K562 (cell line): ENCODE measurements at regions not wholly inside any gene's neighbourhood (a gene's known extent, or its start where the extent isn't known, plus 50 kb on each side); places are given as distances from the start of the nearest gene placed in this dataset.

Source experiments
- ATAC-seq: fragments of 200-7000 bp; cut with Tn5 transposase; 3 replicates; pipeline ENCODE4 v1.9.1; 2020; ENCODE audit warnings: moderate library complexity
- BruUV-seq: library from RNA; stranded (reverse); fragments of 400-500 nt; replicated peaks from 2 replicates; lab custom pipeline; 2021; lab: Mats Ljungman, UMichigan
- CTCF ChIA-PET: fragments of 300-600 bp; formaldehyde crosslinking; extraction: SDS; loops from one replicate; lab custom pipeline; 2021; ENCODE audit warnings: low intra/inter-chr PET ratio; lab: Yijun Ruan, JAX
- POLR2A ChIA-PET: fragments of 300-600, 350-650 bp; sonication (Branson Sonifier 250); formaldehyde crosslinking; extraction: SDS; loops from one replicate; lab custom pipeline; 2021; ENCODE audit warnings: antibody characterized with exemption, inconsistent platforms; lab: Yijun Ruan, JAX
- DNase-seq, 4 experiments: peaks; one replicate each; pipeline versions ENCODE4 v3.0.0 to v3.0.0-alpha.2; 2011 to 2018; ENCODE audit warnings: low spot score in 3 of 4, mixed read lengths in 3 of 4; ENCODE audit errors: extremely low read depth in 1 of 4
- FAIRE-seq: peaks from 2 replicates; lab custom pipeline; 2011; peaks lifted over from hg19 to GRCh38; lab: Jason Lieb, UNC
- H2AFZ ChIP-seq: 2 replicates; pipeline ENCODE4 v1.6.0; 2011; ENCODE audit warnings: low read depth, low read length, control low read depth, inconsistent platforms
- H3K27ac ChIP-seq: fragments of 200-600 bp; 3 replicates; pipeline ENCODE4 v1.8.0; 2011; ENCODE audit warnings: low read depth, mild to moderate bottlenecking, control low read depth, inconsistent platforms, low read length, moderate library complexity, mixed read lengths; ENCODE audit errors: extremely low read depth
- H3K27me3 ChIP-seq, 2 experiments: fragments of 300-600 bp in 1 of 2; 2 replicates in 1 of 2; 3 replicates in 1 of 2; pipeline versions ENCODE4 v1.6.0 to v1.8.0; 2011; ENCODE audit warnings: inconsistent platforms in 2 of 2, low read length in 2 of 2, mild to moderate bottlenecking in 1 of 2, mixed read lengths in 1 of 2, moderate library complexity in 1 of 2; ENCODE audit not compliant: control insufficient read depth in 2 of 2, insufficient read depth in 2 of 2
- H3K36me3 ChIP-seq: fragments of 300-600 bp; 3 replicates; pipeline ENCODE4 v1.8.0; 2011; ENCODE audit warnings: mild to moderate bottlenecking, low read length, inconsistent platforms; ENCODE audit not compliant: control insufficient read depth, insufficient read depth
- H3K4me1 ChIP-seq, 2 experiments: fragments of 200-600 bp in 1 of 2; replicated peaks in 1 of 2; 2 replicates in 1 of 2; 3 replicates in 1 of 2; pipeline versions ENCODE4 v1.5.1 to v1.8.0; 2011; ENCODE audit warnings: inconsistent platforms in 2 of 2, low read length in 2 of 2, mild to moderate bottlenecking in 1 of 2, mixed read lengths in 1 of 2, moderate library complexity in 1 of 2; ENCODE audit not compliant: control insufficient read depth in 2 of 2, insufficient read depth in 2 of 2
- H3K4me2 ChIP-seq: 2 replicates; pipeline ENCODE4 v1.6.1; 2011; ENCODE audit warnings: low read length, control low read depth, inconsistent platforms, mixed read lengths; ENCODE audit not compliant: insufficient read depth
- H3K4me3 ChIP-seq: fragments of 200-600 bp; sonication (generic), shearing (Covaris generic); 2 replicates; pipeline ENCODE4 v1.5.1; 2016; ENCODE audit warnings: control low read depth, inconsistent platforms
- H3K79me2 ChIP-seq: fragments of 200-600 bp; 3 replicates; pipeline ENCODE4 v1.8.0; 2011; ENCODE audit warnings: low read length, inconsistent platforms; ENCODE audit not compliant: control insufficient read depth, insufficient read depth
- H3K9ac ChIP-seq, 2 experiments: 2 replicates each; pipeline versions ENCODE4 v1.6.0 to v1.6.1; 2011; ENCODE audit warnings: low read depth in 2 of 2, low read length in 2 of 2, control low read depth in 1 of 2, inconsistent platforms in 1 of 2, mild to moderate bottlenecking in 1 of 2, mixed read lengths in 1 of 2; ENCODE audit not compliant: insufficient read depth in 1 of 2
- H3K9me1 ChIP-seq: one replicate; pipeline ENCODE4 v1.6.0; 2011; ENCODE audit warnings: inconsistent platforms, mild to moderate bottlenecking, low read length, moderate library complexity; ENCODE audit not compliant: control insufficient read depth, insufficient read depth
- H3K9me3 ChIP-seq: replicated peaks from 2 replicates; pipeline ENCODE4 v1.5.1; 2011; ENCODE audit warnings: low read depth, low read length, inconsistent platforms; ENCODE audit not compliant: control insufficient read depth, insufficient read depth
- H4K20me1 ChIP-seq: replicated peaks from 2 replicates; pipeline ENCODE4 v1.6.1; 2011; ENCODE audit warnings: low read length, inconsistent platforms, mixed read lengths; ENCODE audit not compliant: control insufficient read depth, insufficient read depth
- ARHGAP35 ChIP-seq: fragments of 450-650 bp; IDR thresholded peaks from 2 replicates; pipeline ENCODE4 v1.6.1; 2018; ENCODE audit not compliant: partially characterized antibody
- ASH1L ChIP-seq: fragments of 450-650 bp; IDR thresholded peaks from 2 replicates; pipeline ENCODE4 v1.6.1; 2018; ENCODE audit warnings: borderline replicate concordance, mild to moderate bottlenecking, low read depth; ENCODE audit not compliant: partially characterized antibody
- CEBPB ChIP-seq: fragments of 450-650 bp; IDR thresholded peaks from 2 replicates; pipeline ENCODE4 v1.6.1; 2016; ENCODE audit warnings: missing genetic modification characterization, missing compliant biosample characterization
- CREM ChIP-seq: IDR thresholded peaks from 2 replicates; pipeline ENCODE4 v1.6.1; 2014; ENCODE audit warnings: antibody characterized with exemption, low read depth
- CSDE1 ChIP-seq, 2 experiments: fragments of 450-650 bp; IDR thresholded peaks; 2 replicates each; pipeline ENCODE4 v1.6.1; 2016; ENCODE audit warnings: mild to moderate bottlenecking in 1 of 2
- FOXA1 ChIP-seq: fragments of 450-650 bp; IDR thresholded peaks from 2 replicates; pipeline ENCODE4 v1.6.1; 2016; ENCODE audit warnings: mild to moderate bottlenecking, borderline replicate concordance
- NEUROD1 ChIP-seq: fragments of 150-350 bp; IDR thresholded peaks from 2 replicates; pipeline ENCODE4 v1.6.1; 2014; ENCODE audit warnings: borderline replicate concordance, low read length, low read depth; ENCODE audit not compliant: partially characterized antibody
- RBM39 ChIP-seq: fragments of 200-400 bp; formaldehyde crosslinking; optimal IDR thresholded peaks from 2 replicates; pipeline ENCODE3; 2018; ENCODE audit warnings: low read depth, low read length
- SNIP1 ChIP-seq: fragments of 450-650 bp; IDR thresholded peaks from 2 replicates; pipeline ENCODE4 v1.7.1; 2017; ENCODE audit warnings: low read depth, mild to moderate bottlenecking
- ZNF408 ChIP-seq: fragments of 250-450 bp; sonication (Bioruptor Pico); IDR thresholded peaks from 2 replicates; pipeline ENCODE4 v1.4.0; 2020; ENCODE audit warnings: low read depth, mild to moderate bottlenecking, moderate library complexity
- WGBS: fragments of 100-300 bp; shearing (Covaris generic); methylation state at CpG from one replicate; pipeline ENCODE4 v1.1.6; 2016; ENCODE audit warnings: low coverage, mixed read lengths; ENCODE audit not compliant: insufficient coverage; ENCODE audit errors: missing lambda C conversion rate; 5-methylcytosine and 5-hydroxymethylcytosine counted together
- in situ Hi-C: fragments of 300-500 bp; cut with MboI; formaldehyde crosslinking; loops from 4 replicates; pipeline ENCODE4 v1.15.0; 2018; ENCODE audit warnings: inconsistent platforms, mixed read lengths
- intact Hi-C: fragments of 100-400 bp; cut with micrococcal nuclease; formaldehyde crosslinking; loops from 2 replicates; pipeline ENCODE4 v1.14.2; 2022
- TF ChIP-seq, protein P1 (sequence below): fragments of 450-650 bp; conservative IDR thresholded peaks from 2 replicates; pipeline ENCODE4 v1.6.1; 2016; ENCODE audit warnings: missing genetic modification characterization, low read depth, mild to moderate bottlenecking, control low read depth, missing compliant biosample characterization
- TF ChIP-seq, protein P2 (sequence below): fragments of 450-650 bp; IDR thresholded peaks from 2 replicates; pipeline ENCODE4 v1.7.1; 2018; ENCODE audit warnings: mild to moderate bottlenecking, low read depth; ENCODE audit not compliant: partially characterized antibody
- TF ChIP-seq, protein P3 (sequence below), 2 experiments: fragments of 450-650 bp; conservative IDR thresholded peaks; 2 replicates each; pipeline ENCODE4 v1.6.1; 2017; ENCODE audit warnings: mild to moderate bottlenecking in 2 of 2, moderate library complexity in 2 of 2
- TF ChIP-seq, protein P4 (sequence below): IDR thresholded peaks from 2 replicates; pipeline ENCODE4 v1.6.1; 2011; ENCODE audit warnings: borderline replicate concordance, low read depth, mild to moderate bottlenecking, moderate library complexity, low read length; ENCODE audit not compliant: insufficient read depth, poor library complexity, severe bottlenecking

DNA sequence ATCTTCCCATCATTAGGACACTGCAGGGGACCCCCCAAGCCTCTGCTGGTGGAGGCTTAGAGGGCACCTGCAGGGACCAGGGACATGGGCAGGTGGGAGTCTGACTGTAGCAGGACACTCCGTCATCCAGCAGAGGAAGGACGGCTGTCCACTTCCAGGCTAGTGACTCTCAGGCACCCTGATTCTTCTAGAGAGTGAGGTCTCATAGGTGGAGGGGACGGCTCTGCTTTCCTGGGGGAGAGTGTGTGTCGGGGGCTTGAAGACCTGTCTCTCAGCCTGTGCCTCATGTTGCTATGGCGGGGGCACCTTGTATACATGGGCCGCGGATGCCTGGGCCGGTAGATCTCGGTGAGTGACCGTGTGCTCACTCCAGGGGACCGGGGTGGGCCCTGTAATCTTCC is 1116.6 kb downstream of the BRD1 start:
- Histone ChIP-seq H4K20me1 (no peaks in the 10 kb centered on the region), H3K9me3 (no peaks in the 10 kb centered on the region), H3K4me1 (no peaks in the 10 kb centered on the region), H3K27ac (no peak overlapping the region), H3K4me2 (no peak overlapping the region), H3K4me3 (no peak overlapping the region), H2AFZ (no peak overlapping the region), H3K27me3 (peaks cover 0 to 7% of the 10 kb centered on the region in 2 experiments; a peak in 2 of 5 replicates), H3K79me2 (no peaks in the 10 kb centered on the region), H3K9me1 (no peaks in the 10 kb centered on the region)
- in situ Hi-C loops (no loop called here), intact Hi-C loops (no loop called here)
- WGBS, result 0% methylated on average over 3 of the region's 11 CpGs
- no TSS peak for BruUV-seq
- FAIRE-seq (no peak), ATAC-seq (no peak), DNase-seq (no peak)
- ChIA-PET POLR2A (no interaction called here), CTCF (no interaction called here)
- TF ChIP-seq NEUROD1, result no peak
- TF ChIP-seq, protein P1, sequence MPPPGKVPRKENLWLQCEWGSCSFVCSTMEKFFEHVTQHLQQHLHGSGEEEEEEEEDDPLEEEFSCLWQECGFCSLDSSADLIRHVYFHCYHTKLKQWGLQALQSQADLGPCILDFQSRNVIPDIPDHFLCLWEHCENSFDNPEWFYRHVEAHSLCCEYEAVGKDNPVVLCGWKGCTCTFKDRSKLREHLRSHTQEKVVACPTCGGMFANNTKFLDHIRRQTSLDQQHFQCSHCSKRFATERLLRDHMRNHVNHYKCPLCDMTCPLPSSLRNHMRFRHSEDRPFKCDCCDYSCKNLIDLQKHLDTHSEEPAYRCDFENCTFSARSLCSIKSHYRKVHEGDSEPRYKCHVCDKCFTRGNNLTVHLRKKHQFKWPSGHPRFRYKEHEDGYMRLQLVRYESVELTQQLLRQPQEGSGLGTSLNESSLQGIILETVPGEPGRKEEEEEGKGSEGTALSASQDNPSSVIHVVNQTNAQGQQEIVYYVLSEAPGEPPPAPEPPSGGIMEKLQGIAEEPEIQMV (tag), result no peak
- TF ChIP-seq CEBPB (tag), result no peak
- TF ChIP-seq CSDE1 (IDR thresholded peaks at IDR 0.05), result no peak
- no peak for TF ChIP-seq ZNF408 (CRISPR knock-in tag)
- TF ChIP-seq, protein P2, sequence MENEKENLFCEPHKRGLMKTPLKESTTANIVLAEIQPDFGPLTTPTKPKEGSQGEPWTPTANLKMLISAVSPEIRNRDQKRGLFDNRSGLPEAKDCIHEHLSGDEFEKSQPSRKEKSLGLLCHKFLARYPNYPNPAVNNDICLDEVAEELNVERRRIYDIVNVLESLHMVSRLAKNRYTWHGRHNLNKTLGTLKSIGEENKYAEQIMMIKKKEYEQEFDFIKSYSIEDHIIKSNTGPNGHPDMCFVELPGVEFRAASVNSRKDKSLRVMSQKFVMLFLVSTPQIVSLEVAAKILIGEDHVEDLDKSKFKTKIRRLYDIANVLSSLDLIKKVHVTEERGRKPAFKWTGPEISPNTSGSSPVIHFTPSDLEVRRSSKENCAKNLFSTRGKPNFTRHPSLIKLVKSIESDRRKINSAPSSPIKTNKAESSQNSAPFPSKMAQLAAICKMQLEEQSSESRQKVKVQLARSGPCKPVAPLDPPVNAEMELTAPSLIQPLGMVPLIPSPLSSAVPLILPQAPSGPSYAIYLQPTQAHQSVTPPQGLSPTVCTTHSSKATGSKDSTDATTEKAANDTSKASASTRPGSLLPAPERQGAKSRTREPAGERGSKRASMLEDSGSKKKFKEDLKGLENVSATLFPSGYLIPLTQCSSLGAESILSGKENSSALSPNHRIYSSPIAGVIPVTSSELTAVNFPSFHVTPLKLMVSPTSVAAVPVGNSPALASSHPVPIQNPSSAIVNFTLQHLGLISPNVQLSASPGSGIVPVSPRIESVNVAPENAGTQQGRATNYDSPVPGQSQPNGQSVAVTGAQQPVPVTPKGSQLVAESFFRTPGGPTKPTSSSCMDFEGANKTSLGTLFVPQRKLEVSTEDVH, result no peak
- TF ChIP-seq, protein P3, sequence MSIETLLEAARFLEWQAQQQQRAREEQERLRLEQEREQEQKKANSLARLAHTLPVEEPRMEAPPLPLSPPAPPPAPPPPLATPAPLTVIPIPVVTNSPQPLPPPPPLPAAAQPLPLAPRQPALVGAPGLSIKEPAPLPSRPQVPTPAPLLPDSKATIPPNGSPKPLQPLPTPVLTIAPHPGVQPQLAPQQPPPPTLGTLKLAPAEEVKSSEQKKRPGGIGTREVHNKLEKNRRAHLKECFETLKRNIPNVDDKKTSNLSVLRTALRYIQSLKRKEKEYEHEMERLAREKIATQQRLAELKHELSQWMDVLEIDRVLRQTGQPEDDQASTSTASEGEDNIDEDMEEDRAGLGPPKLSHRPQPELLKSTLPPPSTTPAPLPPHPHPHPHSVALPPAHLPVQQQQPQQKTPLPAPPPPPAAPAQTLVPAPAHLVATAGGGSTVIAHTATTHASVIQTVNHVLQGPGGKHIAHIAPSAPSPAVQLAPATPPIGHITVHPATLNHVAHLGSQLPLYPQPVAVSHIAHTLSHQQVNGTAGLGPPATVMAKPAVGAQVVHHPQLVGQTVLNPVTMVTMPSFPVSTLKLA (conservative IDR thresholded peaks at IDR 0.05), result no peak
- no peak for TF ChIP-seq ASH1L
- no peak for TF ChIP-seq CREM
- TF ChIP-seq, protein P4, sequence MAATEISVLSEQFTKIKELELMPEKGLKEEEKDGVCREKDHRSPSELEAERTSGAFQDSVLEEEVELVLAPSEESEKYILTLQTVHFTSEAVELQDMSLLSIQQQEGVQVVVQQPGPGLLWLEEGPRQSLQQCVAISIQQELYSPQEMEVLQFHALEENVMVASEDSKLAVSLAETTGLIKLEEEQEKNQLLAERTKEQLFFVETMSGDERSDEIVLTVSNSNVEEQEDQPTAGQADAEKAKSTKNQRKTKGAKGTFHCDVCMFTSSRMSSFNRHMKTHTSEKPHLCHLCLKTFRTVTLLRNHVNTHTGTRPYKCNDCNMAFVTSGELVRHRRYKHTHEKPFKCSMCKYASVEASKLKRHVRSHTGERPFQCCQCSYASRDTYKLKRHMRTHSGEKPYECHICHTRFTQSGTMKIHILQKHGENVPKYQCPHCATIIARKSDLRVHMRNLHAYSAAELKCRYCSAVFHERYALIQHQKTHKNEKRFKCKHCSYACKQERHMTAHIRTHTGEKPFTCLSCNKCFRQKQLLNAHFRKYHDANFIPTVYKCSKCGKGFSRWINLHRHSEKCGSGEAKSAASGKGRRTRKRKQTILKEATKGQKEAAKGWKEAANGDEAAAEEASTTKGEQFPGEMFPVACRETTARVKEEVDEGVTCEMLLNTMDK, result no peak
- TF ChIP-seq ARHGAP35, result no peak
- no peak for TF ChIP-seq SNIP1
- no peak for TF ChIP-seq RBM39
- no peak for TF ChIP-seq FOXA1
- TF ChIP-seq, all 486 proteins: peak for 0
- H3K36me3 ChIP-seq, result no peaks in the 10 kb centered on the region
- H3K9ac ChIP-seq, result no peak overlapping the region
